Left lung (tissue), 4 donors: ENCODE measurements at regions not wholly inside any gene's neighbourhood (a gene's known extent, or its start where the extent isn't known, plus 50 kb on each side); places are given as distances from the start of the nearest gene placed in this dataset.
A peak's percentile ranks its signal among the peaks of the same experiment; 100 is the strongest.

Source experiments
- ATAC-seq: fragments of 200-7000 bp; cut with Tn5 transposase; one replicate; pipeline ENCODE4 v1.9.1; 2020; ENCODE audit warnings: moderate library complexity
- DNase-seq, 4 donors: peaks; one replicate each; pipeline ENCODE4 v3.0.0-alpha.2; 2013 to 2020
- H3K27ac ChIP-seq, 2 donors: fragments of 200-600 bp; sonication (generic) in 1 of 2; one replicate each; pipeline versions ENCODE4 v1.5.0 to v1.8.0; 2020 to 2021
- H3K27me3 ChIP-seq, 2 donors: fragments of 200-600 bp; sonication (generic) in 1 of 2; one replicate each; pipeline versions ENCODE4 v1.5.0 to v1.8.0; 2020 to 2021
- H3K36me3 ChIP-seq, 2 donors: fragments of 200-600 bp; sonication (generic) in 1 of 2; one replicate each; pipeline versions ENCODE4 v1.5.0 to v1.8.0; 2020 to 2021
- H3K4me1 ChIP-seq, 2 donors: fragments of 200-600 bp; one replicate each; pipeline ENCODE4 v1.8.0; 2021
- H3K4me3 ChIP-seq, 2 donors: fragments of 200-600 bp; sonication (generic) in 1 of 2; one replicate each; pipeline versions ENCODE4 v1.5.0 to v1.8.0; 2020 to 2021; ENCODE audit warnings: mild to moderate bottlenecking in 1 of 2
- H3K9me3 ChIP-seq, 2 donors: fragments of 200-600 bp; sonication (generic) in 1 of 2; one replicate each; pipeline versions ENCODE4 v1.5.0 to v1.8.0; 2020 to 2021
- CTCF ChIP-seq, 2 donors: fragments of 200-600 bp; sonication (generic) in 1 of 2; IDR thresholded peaks; one replicate each; pipeline versions ENCODE4 v1.5.0 to v1.8.0; 2021; ENCODE audit warnings: antibody characterized with exemption in 2 of 2
- intact Hi-C, 2 donors: fragments of 100-400 bp; cut with DNase I; formaldehyde crosslinking; loops; one replicate each; pipeline versions ENCODE4 v1.11.2 to v1.14.2; 2022
- donor health status: DM: no; HTN: yes; CAD: no.
- donor health status: DM: no; HTN: no; CAD: no.

DNA sequence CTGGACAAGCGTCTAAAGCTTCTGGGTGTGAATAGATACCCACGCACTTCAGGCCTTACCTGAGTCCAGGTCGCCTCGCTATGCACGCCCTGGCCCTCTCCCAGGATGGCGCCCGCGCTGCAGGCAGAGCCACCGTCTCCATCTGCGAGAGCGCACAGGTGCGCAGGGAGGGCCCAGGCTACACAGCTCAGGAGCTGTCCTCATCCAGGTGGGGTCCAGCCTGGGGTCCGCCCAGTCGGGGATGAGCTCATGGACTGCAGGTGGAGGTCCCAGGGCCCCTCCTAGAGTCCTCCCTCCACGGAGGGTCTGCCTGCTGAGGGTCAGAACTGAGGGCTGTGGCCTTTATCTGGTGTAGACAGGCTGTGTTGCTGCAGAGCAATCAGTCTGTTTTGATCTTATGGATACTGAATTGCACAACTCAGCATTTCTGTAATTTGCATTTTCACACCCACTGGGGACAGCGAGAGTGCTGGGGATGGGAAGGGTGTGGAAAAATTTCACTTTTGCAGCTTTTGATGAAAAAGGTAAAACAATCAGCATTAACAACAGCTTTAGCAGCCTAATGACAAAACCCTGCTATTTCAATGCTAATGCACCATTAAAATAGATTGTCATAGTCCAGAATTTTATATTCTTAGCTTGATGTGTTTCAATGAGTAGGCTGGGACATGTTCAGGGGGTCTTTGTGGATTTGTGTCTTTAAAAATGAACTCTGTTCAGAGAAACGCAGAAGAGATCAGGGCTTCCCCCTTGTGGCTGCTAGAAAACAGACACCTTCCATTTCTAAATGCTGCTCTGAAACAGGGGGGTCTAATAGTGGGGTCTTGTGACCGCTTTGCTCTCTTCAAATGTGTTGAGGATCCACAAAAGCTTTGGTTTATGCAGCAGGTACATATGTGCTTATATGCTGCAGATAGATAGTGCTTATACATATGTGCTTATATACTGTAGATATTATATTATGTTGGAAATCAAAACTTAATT is 77.8 kb upstream of the PHACTR3 start:
- ATAC-seq = no peak
- Histone ChIP-seq H3K27ac (no peak overlapping the region), H3K36me3 (no peaks in the 10 kb centered on the region), H3K27me3 (peaks cover 26 to 75% of the 10 kb centered on the region in 2 donors), H3K9me3 (no peaks in the 10 kb centered on the region), H3K4me3 (no peak overlapping the region), H3K4me1 (no peaks in the 10 kb centered on the region)
- no peak for TF ChIP-seq CTCF (IDR thresholded peaks at IDR 0.05)
- intact Hi-C loops = no loop called here
- peak in 1 of 4 donors; percentile 62 for DNase-seq

- no peak overlapping the region for H3K4me3 ChIP-seq
- no peaks in the 10 kb centered on the region for H3K9me3 ChIP-seq
- peaks cover 18 to 39% of the 10 kb centered on the region in 2 donors for H3K27me3 ChIP-seq
- H3K4me1 ChIP-seq = no peaks in the 10 kb centered on the region
- no peak overlapping the region for H3K27ac ChIP-seq
- TF ChIP-seq CTCF (IDR thresholded peaks at IDR 0.05) = no peak
- no peak for ATAC-seq
- no peaks in the 10 kb centered on the region for H3K36me3 ChIP-seq
- DNase-seq = no peak
- intact Hi-C loops = no loop called here
Observed at GRCh38 chr20:59530782-59531181, 73.6 kb upstream of the PHACTR3 start.

DNA sequence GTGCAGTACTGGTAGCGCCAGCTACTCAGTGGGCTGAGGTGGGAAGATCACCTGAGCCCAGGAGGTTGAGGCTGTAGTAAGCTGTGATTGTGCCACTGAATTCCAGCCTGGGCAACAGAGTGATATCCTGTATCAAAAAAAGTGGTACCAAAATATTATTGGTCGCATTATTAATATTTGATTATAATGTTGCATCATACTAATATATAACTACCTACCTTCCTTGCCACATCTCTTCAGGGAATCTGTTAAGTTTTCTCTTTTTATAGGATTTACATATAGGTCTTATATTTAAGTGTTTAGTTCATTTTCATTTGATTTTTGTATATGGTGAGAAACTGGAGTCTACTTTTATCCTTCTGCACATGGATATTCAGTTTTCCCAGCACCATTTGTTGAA is 66.3 kb upstream of the PHACTR3 start:
- Histone ChIP-seq H3K4me3 (no peak overlapping the region), H3K36me3 (no peaks in the 10 kb centered on the region), H3K4me1 (no peaks in the 10 kb centered on the region), H3K27ac (no peak overlapping the region), H3K9me3 (peaks cover 0 to 3% of the 10 kb centered on the region in 2 donors), H3K27me3 (peaks cover 0 to 11% of the 10 kb centered on the region in 2 donors)
- intact Hi-C loops = no loop called here
- ATAC-seq (no peak), DNase-seq (no peak)
- no peak for TF ChIP-seq CTCF (IDR thresholded peaks at IDR 0.05)

- intact Hi-C loops = no loop called here
- no peak overlapping the region for H3K27ac ChIP-seq
- H3K4me3 ChIP-seq = no peak overlapping the region
- no peaks in the 10 kb centered on the region for H3K36me3 ChIP-seq
- no peaks in the 10 kb centered on the region for H3K4me1 ChIP-seq
- no peak for ATAC-seq
- H3K27me3 ChIP-seq = peaks cover 0 to 41% of the 10 kb centered on the region in 2 donors
- H3K9me3 ChIP-seq = no peaks in the 10 kb centered on the region
- no peak for DNase-seq
- no peak for TF ChIP-seq CTCF (IDR thresholded peaks at IDR 0.05)
Observed at GRCh38 chr20:59547596-59547995, 56.7 kb upstream of the PHACTR3 start.
